Cerebellar nuclear complex (tissue), 1 donor: ENCODE measurements at regions not wholly inside any gene's neighbourhood (a gene's known extent, or its start where the extent isn't known, plus 50 kb on each side); places are given as distances from the start of the nearest gene placed in this dataset.
"Not testable (repeated sequence)": the region's sequence is repeated elsewhere in the genome, so short reads cannot be mapped to it uniquely, and the experiment has no call there.

Experiments
- DNase-seq, 2 experiments: peaks; one replicate each; lab custom pipeline; 2025; lab: John Stamatoyannopoulos, UW

- DNase-seq = no peak
Measured at GRCh38 chr4:179692222-179692621, 2250.0 kb upstream of the AGA start.

GRCh38 chr4:179695175-179695574 lies 2252.9 kb upstream of the AGA start:
- no peak for DNase-seq

GRCh38 chr4:179698321-179698720 lies 2256.1 kb upstream of the AGA start:
- DNase-seq = no peak

- no peak for DNase-seq
Measured at GRCh38 chr4:179709961-179710624, 2267.9 kb upstream of the AGA start.

DNA sequence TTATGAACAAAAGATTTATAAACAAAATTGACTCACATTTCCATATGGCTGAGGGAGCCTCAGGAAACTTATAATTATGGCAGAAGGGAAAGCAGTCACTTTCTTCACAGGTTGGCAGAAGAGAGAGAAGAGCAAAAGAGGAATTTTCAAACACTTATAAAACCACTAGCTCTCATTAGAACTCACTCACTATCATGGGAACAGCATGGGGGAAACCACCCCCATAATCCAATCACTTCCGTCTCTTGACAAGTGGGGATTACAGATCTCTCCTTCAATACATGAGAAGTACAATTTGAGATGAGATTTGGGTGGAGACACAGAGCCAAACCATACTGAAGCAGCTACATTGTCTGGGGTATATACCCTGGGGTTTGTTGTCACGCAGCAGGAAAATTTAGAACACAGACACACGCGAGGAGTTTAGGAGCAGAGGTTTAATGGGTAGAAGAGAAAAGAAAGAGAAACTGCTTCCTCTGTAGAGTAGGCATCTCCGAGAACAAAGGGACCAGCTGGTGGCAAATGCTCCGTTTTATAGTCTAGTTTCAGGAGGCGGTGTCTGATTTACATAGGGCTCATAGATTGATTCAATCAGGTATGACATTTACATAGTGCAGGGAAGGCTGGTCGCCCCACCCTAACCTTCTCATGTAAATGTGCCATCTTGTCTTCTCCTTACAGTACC lies 2277.7 kb upstream of the AGA start:
- DNase-seq = no peak

- not testable (repeated sequence) for DNase-seq
Measured at GRCh38 chr4:179726491-179726890, 2284.3 kb upstream of the AGA start.

- no peak for DNase-seq
Measured at GRCh38 chr4:179728305-179728704, 2286.1 kb upstream of the AGA start.

- DNase-seq = not testable (repeated sequence)
Measured at GRCh38 chr4:179736820-179737219, 2294.6 kb upstream of the AGA start.

GRCh38 chr4:179738822-179739221 lies 2296.6 kb upstream of the AGA start:
- no peak for DNase-seq

DNA sequence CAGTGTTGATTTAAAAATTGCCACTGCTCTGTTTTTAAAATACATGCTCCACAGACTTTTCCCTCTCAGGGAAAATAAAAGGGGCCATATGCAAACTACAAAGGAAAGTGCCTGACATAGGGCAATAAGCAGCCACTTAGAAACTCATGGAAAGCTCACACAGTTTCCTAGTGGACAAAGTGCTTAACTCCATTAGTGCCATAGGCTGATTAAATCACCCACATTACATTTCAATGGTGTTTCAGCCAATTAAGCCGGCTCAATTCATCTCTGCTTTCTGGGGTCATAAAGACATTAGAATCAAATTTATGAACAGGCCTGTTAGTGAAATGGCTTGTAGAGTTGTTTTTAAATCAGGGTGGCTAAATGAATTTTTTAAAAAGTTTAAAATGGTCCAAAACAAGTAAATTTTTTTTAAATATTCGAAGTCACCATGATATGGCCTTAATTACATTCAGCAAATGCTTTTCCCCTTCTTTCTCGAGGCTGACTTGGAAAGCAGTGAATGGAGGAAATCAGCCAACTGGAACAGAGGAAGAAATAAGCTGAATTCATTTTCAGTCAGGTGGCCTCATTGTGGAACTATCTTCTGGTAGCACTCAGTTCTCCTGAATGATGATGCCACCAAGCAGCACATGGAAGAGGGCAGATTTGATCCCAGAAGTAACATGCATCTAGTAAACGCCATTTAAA lies 2305.1 kb upstream of the AGA start:
- no peak for DNase-seq

- no peak for DNase-seq
Measured at GRCh38 chr4:179748837-179749236, 2306.6 kb upstream of the AGA start.

GRCh38 chr4:179750374-179750773 lies 2308.1 kb upstream of the AGA start:
- DNase-seq = no peak

- DNase-seq = no peak
Measured at GRCh38 chr4:179751669-179752068, 2309.4 kb upstream of the AGA start.

GRCh38 chr4:179755322-179755721 lies 2313.1 kb upstream of the AGA start:
- no peak for DNase-seq

- no peak for DNase-seq
Measured at GRCh38 chr4:179757641-179758040, 2315.4 kb upstream of the AGA start.

DNA sequence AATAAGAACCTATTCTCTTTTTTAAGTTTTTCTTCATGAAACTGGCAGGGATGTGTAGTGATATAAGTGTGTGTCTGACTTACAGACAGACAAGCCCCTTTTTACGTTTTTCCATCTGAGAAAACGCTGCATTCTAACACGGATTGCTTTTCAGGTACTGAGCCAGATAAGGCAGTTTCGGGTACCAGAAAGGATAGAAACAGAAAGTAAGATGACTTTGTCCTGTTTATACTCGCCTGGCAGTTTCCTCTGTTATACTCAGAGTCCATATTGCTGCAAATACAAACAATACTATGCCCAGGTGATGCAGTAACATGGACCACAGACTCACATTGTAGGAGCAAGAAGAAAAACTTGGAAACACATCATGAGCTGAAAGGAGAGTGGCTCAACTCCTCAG lies 2320.6 kb upstream of the AGA start:
- DNase-seq = no peak

DNA sequence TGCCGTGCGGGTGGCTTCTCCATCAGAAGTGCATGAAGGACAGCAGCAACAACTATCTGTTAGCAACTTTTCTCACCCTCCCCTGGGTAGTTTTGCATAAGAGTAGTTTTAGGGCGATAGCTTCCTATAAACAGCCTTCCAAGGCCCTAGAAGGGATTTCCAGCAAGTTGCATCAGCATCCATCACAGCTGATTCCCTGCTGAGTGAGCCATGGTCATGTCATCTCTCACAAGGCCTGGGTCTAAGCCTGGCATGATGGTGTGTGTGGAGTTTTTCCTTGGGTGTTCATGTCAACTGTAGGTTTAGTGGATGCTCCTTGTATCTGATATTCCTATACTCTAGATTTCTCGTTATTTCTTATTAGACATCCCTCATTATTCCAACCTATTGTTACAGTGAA lies 2324.7 kb upstream of the AGA start:
- DNase-seq = no peak

GRCh38 chr4:179768996-179769395 lies 2326.8 kb upstream of the AGA start:
- no peak for DNase-seq

DNA sequence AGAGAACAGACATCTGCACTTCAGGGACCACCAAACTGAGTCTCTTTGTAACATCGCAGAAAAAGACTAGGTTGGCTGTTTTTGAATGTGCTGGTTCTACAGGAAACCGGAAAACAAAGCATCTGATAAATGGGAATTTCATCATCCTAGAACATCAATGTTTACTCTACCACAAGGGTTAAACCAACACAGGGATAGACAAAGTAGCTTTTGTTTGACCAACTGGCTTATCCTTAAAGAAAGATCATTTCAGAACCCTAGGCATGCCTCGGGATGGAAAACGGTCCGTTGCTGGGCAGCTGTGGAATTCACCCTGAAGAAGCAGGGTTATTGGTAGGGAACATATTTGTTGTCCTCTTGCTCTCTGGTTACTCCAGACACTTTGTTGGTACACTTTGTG lies 2355.5 kb upstream of the AGA start:
- no peak for DNase-seq

DNA sequence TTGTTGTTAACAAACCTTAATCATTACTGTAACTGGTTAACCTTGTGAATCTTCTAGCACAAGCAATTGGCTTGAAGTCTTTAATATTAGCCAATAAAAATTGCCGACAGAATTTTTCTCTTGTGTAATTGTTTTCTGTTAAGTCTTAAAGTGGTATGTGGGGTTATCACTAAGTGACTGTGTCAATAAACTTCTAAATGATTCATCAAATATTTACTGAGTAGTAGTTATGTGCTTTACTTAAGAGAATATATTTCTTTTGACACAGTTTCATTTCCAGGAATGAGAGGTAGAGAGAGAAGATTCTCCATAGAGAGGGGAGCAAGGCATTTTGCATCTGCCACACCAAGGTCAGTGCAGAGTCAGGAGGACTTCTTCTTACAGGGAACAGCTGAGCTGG lies 2361.6 kb upstream of the AGA start:
- DNase-seq = no peak

- DNase-seq = no peak
Measured at GRCh38 chr4:179804440-179804839, 2362.2 kb upstream of the AGA start.

- no peak for DNase-seq
Measured at GRCh38 chr4:179817317-179817716, 2375.1 kb upstream of the AGA start.

DNA sequence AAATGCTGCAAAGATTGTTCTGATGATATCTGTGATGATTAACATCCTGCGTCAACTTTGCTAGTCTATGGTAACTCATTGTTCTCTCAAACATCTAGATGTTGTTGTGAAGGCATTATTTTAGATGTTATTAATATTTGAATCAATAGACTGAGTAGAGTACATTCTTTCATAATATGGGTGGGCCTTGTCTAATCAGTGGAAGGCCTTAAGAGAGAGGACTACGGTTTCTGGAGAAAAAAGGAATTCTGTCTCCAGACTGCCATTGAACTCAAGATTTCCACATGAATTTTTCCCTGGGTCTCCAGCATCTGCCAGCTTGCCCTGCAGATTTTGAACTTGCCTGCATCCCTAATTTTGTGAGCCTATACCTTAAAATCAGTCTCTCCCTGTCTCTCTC lies 2381.1 kb upstream of the AGA start:
- no peak for DNase-seq
